Activated B cell treated with CpG ODN at 0.5 μM for 24 hours (primary cell): ENCODE measurements at regions not wholly inside any gene's neighbourhood (a gene's known extent, or its start where the extent isn't known, plus 50 kb on each side); places are given as distances from the start of the nearest gene placed in this dataset.
"Not testable (repeated sequence)": the region's sequence is repeated elsewhere in the genome, so short reads cannot be mapped to it uniquely, and the experiment has no call there.

ENCODE experiments used
- ATAC-seq: fragments of 200-7000 bp; cut with Tn5 transposase; one replicate; pipeline ENCODE4 v1.10.0; 2021; ENCODE audit warnings: low read depth, mild to moderate bottlenecking, moderate library complexity
- CTCF ChIA-PET: fragments of 350-600 bp; sonication (Branson Sonifier 250); formaldehyde crosslinking; loops from one replicate; lab custom pipeline; 2021; ENCODE audit warnings: antibody characterized with exemption; lab: Charles Lee
- POLR2A ChIA-PET: fragments of 350-600 bp; sonication (Branson Sonifier 250); formaldehyde crosslinking; loops from one replicate; lab custom pipeline; 2021; ENCODE audit warnings: antibody characterized with exemption; lab: Charles Lee
- DNase-seq: peaks from one replicate; pipeline ENCODE4 v3.0.0; 2022
- H3K27ac Mint-ChIP-seq: one replicate; pipeline ENCODE4 v1.8.0; 2020; ENCODE audit warnings: mixed read lengths
- H3K27me3 Mint-ChIP-seq: one replicate; pipeline ENCODE4 v1.8.0; 2021; ENCODE audit warnings: mixed read lengths
- H3K36me3 Mint-ChIP-seq: one replicate; pipeline ENCODE4 v1.8.0; 2021; ENCODE audit warnings: low read depth, mixed read lengths
- H3K4me1 Mint-ChIP-seq: one replicate; pipeline ENCODE4 v1.8.0; 2021; ENCODE audit warnings: mixed read lengths
- H3K4me3 Mint-ChIP-seq: one replicate; pipeline ENCODE4 v1.8.0; 2020; ENCODE audit warnings: mild to moderate bottlenecking, mixed read lengths
- H3K9me3 Mint-ChIP-seq: one replicate; pipeline ENCODE4 v1.8.0; 2020; ENCODE audit warnings: mixed read lengths
- CTCF ChIP-seq: fragments of 200-600 bp; IDR thresholded peaks from one replicate; pipeline ENCODE4 v1.8.0; 2022; ENCODE audit warnings: antibody characterized with exemption, mild to moderate bottlenecking
- intact Hi-C: fragments of 100-400 bp; cut with micrococcal nuclease; formaldehyde crosslinking; loops from one replicate; pipeline ENCODE4 v1.15.1; 2024

GRCh38 chrX:46204721-46205422 is 340.3 kb downstream of the ZNF674 start:
- CTCF ChIA-PET: no interaction called here
- intact Hi-C loops: no loop called here
- no peaks in the 10 kb centered on the region for H3K36me3 Mint-ChIP-seq

GRCh38 chrX:46202733-46203514 is 342.3 kb downstream of the ZNF674 start:
- no peak overlapping the region for H3K4me3 Mint-ChIP-seq
- no peaks in the 10 kb centered on the region for H3K36me3 Mint-ChIP-seq
- ChIA-PET CTCF (no interaction called here), POLR2A (no interaction called here)
- no peak overlapping the region for H3K27ac Mint-ChIP-seq
- no peaks in the 10 kb centered on the region for H3K27me3 Mint-ChIP-seq
- H3K9me3 Mint-ChIP-seq: no peaks in the 10 kb centered on the region
- intact Hi-C loops: no loop called here
- H3K4me1 Mint-ChIP-seq: no peaks in the 10 kb centered on the region
- DNase-seq (no peak), ATAC-seq (no peak)
- no peak for TF ChIP-seq CTCF

More at GRCh38 chrX:46204721-46205422, 340.3 kb downstream of the ZNF674 start:
- no peak overlapping the region for H3K4me3 Mint-ChIP-seq
- DNase-seq (no peak), ATAC-seq (no peak)
- H3K9me3 Mint-ChIP-seq: no peaks in the 10 kb centered on the region
- TF ChIP-seq CTCF: no peak
- H3K27me3 Mint-ChIP-seq: no peaks in the 10 kb centered on the region
- POLR2A ChIA-PET: no interaction called here
- H3K4me1 Mint-ChIP-seq: no peaks in the 10 kb centered on the region
- no peak overlapping the region for H3K27ac Mint-ChIP-seq

- no peak overlapping the region for H3K4me3 Mint-ChIP-seq
- H3K27ac Mint-ChIP-seq: no peak overlapping the region
- ChIA-PET CTCF (no interaction called here), POLR2A (no interaction called here)
- intact Hi-C loops: no loop called here
- no peaks in the 10 kb centered on the region for H3K36me3 Mint-ChIP-seq
- DNase-seq (no peak), ATAC-seq (no peak)
- H3K9me3 Mint-ChIP-seq: peaks cover 3% of the 10 kb centered on the region
- no peaks in the 10 kb centered on the region for H3K27me3 Mint-ChIP-seq
- no peaks in the 10 kb centered on the region for H3K4me1 Mint-ChIP-seq
- TF ChIP-seq CTCF: no peak
Observed at GRCh38 chrX:46200413-46200812, 344.8 kb downstream of the ZNF674 start.

- no peaks in the 10 kb centered on the region for H3K36me3 Mint-ChIP-seq
- no peaks in the 10 kb centered on the region for H3K4me1 Mint-ChIP-seq
- H3K27me3 Mint-ChIP-seq: peaks cover 3% of the 10 kb centered on the region
- ChIA-PET POLR2A (no interaction called here), CTCF (no interaction called here)
- intact Hi-C loops: no loop called here
- peaks cover 5% of the 10 kb centered on the region for H3K9me3 Mint-ChIP-seq
- ATAC-seq (no peak), DNase-seq (no peak)
- H3K27ac Mint-ChIP-seq: no peak overlapping the region
- H3K4me3 Mint-ChIP-seq: no peak overlapping the region
- no peak for TF ChIP-seq CTCF
Observed at GRCh38 chrX:46198858-46199257, 346.4 kb downstream of the ZNF674 start.

GRCh38 chrX:46186811-46187106 is 358.5 kb downstream of the ZNF674 start:
- H3K27ac Mint-ChIP-seq, H3K4me1 Mint-ChIP-seq, H3K9me3 Mint-ChIP-seq, ATAC-seq, intact Hi-C loops, H3K4me3 Mint-ChIP-seq, CTCF ChIA-PET, H3K36me3 Mint-ChIP-seq, H3K27me3 Mint-ChIP-seq, POLR2A ChIA-PET, DNase-seq: not testable (repeated sequence)
